OCI-M2 (cell line): ENCODE measurements at regions not wholly inside any gene's neighbourhood (a gene's known extent, or its start where the extent isn't known, plus 50 kb on each side); places are given as distances from the start of the nearest gene placed in this dataset.

Experiments
- DNase-seq: peaks from one replicate; lab custom pipeline; 2025; ENCODE audit not compliant: unreplicated experiment; lab: John Stamatoyannopoulos, UW

- DNase-seq, result no peak
Observed at GRCh38 chr6:137271245-137272183, 52.3 kb upstream of the IFNGR1 start.

- DNase-seq, result no peak
Observed at GRCh38 chr6:137269803-137270202, 50.6 kb upstream of the IFNGR1 start.

GRCh38 chr6:137269347-137269746 is 50.2 kb upstream of the IFNGR1 start:
- no peak for DNase-seq
